DND-41 (cell line): ENCODE measurements at regions not wholly inside any gene's neighbourhood (a gene's known extent, or its start where the extent isn't known, plus 50 kb on each side); places are given as distances from the start of the nearest gene placed in this dataset.

ENCODE experiments used
- CTCF ChIP-seq: IDR thresholded peaks from 2 replicates; pipeline ENCODE4 v1.5.1; 2012; ENCODE audit warnings: borderline replicate concordance, low read length, moderate library complexity, mild to moderate bottlenecking; ENCODE audit not compliant: poor library complexity, severe bottlenecking; ENCODE audit errors: extremely low read depth
- EZH2 ChIP-seq: IDR thresholded peaks from 3 replicates; pipeline ENCODE4 v1.6.1; 2012; ENCODE audit warnings: borderline replicate concordance, low read depth, mild to moderate bottlenecking, moderate library complexity, low read length, inconsistent platforms; ENCODE audit not compliant: severe bottlenecking

GRCh38 chr18:67568166-67568565 lies 51.6 kb upstream of the DSEL start:
- TF ChIP-seq CTCF: no peak
- no peak for TF ChIP-seq EZH2
